ENCODE measurements at regions not wholly inside any gene's neighbourhood (a gene's known extent, or its start where the extent isn't known, plus 50 kb on each side); places are given as distances from the start of the nearest gene placed in this dataset.

GRCh38 chr16:73268366-73268993, 220.6 kb upstream of the ZFHX3 start:
- no peak for TF ChIP-seq CTCF (IDR thresholded peaks at IDR 0.05; ENCODE audit: low read depth, low read length)
- TF ChIP-seq EZH2phosphoT487 (IDR thresholded peaks at IDR 0.05; ENCODE audit: low read depth) = no peak
